Retina (tissue), 1 donor: ENCODE measurements at regions not wholly inside any gene's neighbourhood (a gene's known extent, or its start where the extent isn't known, plus 50 kb on each side); places are given as distances from the start of the nearest gene placed in this dataset.

Experiments
- DNase-seq: peaks from one replicate; pipeline ENCODE4 v3.0.0-alpha.2; 2016

- peak; percentile 87 for DNase-seq
These were observed 220.3 kb upstream of the RTL1 start for GRCh38 chr14:101123618-101124510.

DNA sequence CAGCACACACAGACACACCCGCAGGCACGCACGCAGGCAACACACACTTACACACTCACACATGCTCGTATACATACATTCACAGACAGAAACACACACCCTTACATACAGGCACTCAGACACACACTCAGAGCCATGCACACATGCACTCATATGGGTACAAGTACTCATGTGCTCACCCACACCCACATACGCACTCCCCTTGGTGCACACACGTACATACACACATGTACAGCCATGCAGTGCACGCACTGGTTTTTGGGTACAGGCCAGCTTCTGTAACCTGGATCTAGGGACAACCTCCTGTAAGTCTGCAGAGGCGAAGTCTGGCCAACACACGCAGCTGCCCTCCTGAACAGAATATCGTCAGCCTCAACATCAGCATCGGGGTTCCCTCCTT lies 221.3 kb upstream of the RTL1 start:
- no peak for DNase-seq

- no peak for DNase-seq
These were observed 221.8 kb upstream of the RTL1 start for GRCh38 chr14:101125313-101125712.

DNA sequence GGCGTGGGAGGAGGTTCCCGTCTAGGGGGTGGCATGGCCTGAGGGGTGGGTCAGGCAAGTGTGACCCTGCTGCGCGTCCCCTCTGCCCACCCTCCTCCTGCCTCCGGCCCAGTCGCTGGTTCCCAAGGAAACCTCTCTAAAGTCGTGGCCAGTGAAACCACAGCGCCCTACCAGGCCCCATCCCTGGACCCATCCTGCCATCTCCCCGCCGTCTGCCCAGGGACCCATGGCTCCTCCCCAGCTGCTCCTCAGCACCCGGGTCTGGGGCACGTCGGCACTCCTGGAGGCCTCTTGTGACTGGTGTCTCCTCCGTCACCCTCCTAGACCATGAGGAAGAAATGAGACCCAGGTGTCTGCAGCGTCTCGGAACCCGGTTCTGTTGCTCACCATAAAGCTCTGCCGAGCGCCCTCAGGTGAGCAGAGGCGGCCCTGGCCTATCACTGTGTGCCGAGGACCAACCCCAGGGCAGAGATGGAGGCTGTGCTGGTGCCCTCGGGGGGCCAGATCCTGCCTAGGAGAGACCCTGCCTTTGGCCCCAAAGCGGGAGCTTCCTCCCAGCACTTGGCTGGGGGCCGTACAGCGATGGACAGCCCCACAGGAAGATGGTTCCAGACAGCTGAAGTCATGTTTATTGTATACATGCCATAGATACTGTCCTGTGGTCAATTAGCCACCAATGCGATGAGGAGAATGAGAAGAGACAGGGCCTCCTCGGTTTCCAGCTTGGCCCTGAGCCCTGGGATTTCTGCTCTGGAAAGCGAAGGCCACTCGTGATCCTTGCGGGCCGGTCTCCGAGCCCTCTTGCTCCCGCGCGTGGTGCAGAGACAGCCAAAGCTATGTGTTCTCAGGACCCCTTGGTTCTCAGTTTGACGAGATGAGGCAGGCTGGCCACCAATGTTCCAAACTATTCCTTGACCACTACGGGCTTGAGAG lies 222.5 kb upstream of the RTL1 start:
- DNase-seq: peak; percentile 4

DNA sequence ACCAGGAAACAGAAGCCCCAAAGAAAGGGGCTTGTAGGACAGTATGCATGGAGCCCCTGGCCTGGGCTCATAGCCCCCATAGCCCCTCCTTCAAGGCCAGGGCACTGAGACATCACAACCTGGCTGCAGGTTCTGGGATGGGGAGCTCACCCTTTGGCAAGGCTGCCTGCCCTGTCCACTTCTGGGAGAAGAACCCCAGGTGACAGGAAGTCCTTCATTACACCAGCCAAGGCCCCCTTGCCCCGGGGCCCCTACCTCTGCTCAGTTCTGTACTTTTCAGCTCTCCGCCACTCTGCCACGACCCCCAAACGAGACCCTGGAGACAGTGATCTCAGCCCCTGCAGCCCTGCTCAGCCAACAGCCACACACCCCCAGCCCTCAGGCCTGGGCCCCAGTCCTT lies 223.2 kb upstream of the RTL1 start:
- no peak for DNase-seq

DNA sequence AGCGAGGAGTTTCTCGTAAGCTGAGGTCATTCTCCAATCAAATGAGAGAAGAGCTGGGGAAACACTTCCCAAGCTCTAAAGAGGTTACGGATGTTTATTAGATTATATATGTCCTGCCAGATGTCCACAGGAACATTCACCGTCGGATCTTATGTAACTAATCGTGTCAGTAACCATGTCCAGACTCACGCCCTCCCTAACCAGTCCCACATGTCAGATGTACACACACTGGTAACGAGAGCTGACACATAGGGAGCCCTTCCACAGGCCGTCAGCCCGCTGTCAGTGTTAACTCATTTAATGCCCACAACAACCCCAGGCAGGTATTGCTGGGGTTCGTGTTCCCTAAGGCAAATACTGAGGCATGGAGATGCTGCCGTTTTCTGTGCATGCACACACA lies 223.7 kb upstream of the RTL1 start:
- peak; percentile 26 for DNase-seq

DNA sequence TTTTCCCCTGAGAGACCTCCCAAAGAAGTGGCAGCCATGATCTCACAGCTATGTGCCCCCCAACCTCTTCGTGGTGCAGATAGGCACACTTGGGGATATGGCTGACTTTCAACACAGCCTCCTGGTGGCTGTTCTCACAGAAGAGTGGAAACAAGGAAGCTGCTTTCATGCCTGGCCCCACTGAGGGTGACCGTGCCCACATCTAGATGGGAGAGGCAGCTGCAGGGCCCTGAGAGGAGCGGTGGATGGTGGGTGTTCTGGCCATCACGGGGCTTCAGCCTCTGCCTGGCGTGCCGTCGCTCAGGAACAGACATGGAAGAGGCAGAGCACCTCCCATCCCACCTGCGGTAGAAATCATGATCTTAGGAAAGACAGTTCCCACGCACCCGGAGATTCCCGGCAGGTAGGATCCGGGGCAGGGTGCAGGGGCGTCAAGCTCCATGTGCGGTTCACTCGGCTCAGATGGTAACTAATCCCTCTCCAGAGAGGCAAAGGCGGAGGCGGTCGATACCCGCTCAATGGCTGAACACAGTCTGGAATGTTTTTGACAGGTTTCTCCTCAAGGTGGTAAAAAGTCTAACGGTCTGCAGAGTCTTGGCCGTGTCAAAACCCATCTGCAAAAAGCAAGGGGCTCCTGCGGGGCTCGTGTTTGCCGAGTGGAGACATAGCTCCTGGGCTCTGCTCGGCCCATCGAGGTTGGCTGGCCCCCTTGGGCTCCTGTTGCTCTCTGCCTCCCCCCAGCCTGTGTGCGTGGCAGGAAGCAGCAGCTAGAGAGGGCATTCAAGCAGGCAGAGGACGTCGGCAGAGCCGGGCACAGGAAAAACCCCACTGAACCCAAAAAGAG lies 225.2 kb upstream of the RTL1 start:
- DNase-seq: peak; percentile 33

DNA sequence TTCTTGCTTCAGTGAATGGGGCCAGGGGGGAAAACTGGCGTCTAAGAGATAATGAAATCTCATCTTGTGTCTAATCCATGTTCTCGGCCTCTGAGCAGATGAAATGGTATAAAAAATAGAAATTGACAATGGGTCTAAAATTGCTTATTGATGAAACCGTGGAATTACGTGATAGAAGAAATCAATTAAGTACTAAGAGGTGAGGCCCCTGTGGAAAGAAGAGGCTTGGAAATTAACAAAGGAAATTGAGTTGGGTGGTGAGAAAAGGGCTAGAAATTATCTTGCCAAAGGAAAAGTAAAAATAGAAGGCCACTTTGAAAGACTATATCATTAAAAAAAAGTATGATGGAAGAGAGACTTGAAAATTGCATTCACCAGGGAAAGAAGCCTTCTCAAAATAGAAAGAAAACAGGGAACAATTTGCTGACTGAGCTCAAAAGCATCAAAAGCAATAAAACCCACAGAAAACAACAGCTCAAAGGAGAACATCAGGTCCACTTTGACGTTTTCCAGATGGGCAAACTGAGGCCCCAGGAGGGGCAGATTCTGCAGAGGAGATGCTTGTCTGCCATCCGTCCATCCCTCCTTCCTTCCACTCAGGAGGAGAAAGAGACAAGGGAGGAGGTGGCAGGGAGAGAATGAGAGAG lies 226.1 kb upstream of the RTL1 start:
- DNase-seq: no peak

- no peak for DNase-seq
These were observed 227.3 kb upstream of the RTL1 start for GRCh38 chr14:101130861-101131260.

DNA sequence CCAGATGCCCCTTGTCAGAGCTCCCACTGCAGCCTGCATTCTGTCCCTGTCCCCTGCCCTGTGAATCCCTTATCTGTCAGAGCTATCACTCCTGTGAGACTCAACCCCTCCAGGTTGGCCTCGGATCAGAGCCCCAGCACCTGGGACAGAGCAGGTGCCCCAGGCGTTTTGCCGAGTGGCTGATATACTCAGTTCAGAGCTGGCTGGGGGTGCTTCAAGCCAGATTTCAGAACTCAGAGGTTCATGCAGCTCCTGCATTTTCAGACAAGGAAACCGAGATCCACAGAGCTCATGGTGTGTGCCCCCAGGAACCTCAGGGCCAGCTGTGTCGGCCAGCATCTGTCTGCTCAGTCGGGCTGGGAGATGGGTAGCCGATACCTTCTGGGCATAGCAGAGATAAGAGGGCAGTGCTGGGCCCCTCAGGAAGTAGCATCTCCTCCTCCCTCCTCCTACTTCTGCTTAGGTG lies 228.0 kb upstream of the RTL1 start:
- DNase-seq: no peak

GRCh38 chr14:101132051-101132571 lies 228.6 kb upstream of the RTL1 start:
- DNase-seq: no peak

DNA sequence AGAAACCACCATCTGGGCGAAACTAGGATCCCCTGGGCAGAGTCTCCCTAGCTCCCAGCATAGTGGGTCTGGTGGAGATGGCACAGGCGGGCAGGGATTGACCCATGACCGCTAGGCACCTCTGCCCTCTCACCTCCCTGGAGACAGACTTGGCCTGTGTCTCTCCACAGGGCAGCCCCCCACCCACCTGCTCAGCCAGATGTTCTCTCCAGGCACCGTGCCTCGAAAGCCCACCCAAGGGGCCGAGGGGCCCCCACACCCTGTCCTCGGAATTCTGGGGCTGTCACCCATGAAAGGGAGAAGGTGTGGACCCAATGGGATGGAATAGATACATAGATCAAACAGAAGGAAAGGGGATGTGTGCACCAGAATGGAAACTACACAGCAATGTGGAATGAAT lies 229.1 kb upstream of the RTL1 start:
- no peak for DNase-seq

GRCh38 chr14:101133068-101133467 lies 229.5 kb upstream of the RTL1 start:
- DNase-seq: no peak

- no peak for DNase-seq
These were observed 230.7 kb upstream of the RTL1 start for GRCh38 chr14:101134161-101134631.

- no peak for DNase-seq
These were observed 231.4 kb upstream of the RTL1 start for GRCh38 chr14:101134851-101135433.

DNA sequence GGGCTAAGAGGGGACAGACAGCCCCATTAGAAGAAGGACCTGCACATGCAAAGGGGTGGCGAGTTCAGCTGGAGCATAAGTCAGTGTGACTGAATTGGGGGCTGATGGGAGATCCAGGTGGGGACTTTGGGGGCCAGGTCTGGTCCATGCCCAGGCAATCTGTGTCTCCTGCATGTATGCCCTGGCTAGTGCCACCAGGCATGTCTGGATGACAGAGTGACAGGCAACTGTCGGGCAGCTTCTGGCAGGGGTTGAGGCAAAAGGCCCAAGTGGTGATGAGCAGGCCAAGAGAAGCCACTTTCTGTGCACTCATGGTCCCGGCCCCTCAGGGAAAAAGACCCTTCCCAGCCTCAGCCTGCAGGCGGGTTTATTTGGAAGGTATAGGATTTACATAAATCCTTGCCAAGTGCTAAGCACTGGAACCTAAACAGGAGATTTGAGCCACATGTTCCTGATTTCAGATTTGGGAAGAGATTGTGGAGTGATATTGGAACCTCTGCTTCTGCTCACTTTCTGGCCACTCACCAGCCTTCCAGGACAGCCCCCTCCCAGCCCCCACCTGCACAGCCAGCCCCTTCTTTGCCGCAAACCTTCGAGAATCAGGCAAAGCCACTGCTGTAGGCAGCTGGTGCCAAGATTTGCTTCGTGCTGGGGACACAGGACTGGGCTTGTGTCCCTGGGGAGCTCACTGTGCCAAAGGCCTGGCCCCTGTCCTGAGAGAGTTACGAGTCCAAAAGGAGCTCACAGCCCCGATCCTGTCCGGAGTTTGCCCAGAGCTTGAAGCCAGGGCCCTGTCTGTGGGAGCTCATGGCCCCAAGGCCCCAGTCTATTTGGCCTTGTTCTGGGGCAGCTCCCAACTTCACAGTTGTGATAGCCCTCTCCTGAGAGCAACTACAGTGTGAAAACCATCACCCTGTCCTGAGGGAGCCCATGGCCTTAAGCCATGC lies 232.5 kb upstream of the RTL1 start:
- no peak for DNase-seq

DNA sequence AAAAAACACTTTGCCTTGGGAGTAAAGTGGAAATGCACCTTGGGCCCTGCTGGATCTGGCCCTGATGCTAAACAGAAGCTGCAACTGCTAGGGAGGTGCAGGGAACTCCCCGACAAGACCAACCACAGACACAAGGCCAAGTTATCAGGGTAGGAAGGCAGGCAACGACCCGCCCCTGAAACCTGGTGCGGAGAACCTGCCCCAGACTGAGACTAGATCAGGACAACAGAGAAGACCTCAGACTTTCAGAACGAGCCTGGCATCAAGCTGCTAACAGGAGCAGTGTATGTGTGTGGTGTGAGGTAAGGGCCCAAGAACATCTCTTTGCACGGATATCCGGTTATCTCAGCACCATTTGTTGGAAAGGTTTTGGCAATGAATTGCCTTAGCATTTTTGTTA lies 233.7 kb upstream of the RTL1 start:
- no peak for DNase-seq

- no peak for DNase-seq
These were observed 244.3 kb upstream of the RTL1 start for GRCh38 chr14:101147848-101148247.

DNA sequence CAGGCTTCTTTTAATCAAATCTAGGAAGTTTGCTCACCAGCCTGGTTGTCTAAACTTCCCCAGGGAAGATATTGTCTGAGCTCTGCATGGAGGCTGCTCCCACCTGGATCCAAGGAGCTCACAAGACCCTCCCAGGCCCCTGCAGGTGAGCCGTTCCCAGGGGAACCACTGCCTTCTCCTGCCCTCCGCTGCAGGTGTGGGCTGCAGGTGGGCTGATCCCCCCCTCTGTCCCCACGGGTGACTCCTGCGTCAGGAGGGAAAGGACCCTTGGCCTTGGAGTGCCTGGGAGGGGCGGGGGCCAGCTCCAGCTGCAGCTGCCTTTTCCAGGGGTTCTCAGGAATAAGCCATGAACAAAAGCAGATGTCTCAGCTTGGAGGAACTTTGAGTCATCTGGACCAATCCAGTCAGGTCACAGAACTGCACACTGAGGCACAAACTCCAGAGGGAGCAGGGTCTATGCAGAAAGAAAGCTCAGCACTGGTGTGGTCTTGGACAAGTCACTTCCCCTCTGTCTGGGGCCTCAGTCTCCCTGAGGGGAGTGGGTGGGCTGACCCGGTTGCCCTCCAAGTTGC lies 246.6 kb upstream of the RTL1 start:
- DNase-seq: no peak
